AG10803 (cell line): ENCODE measurements at regions not wholly inside any gene's neighbourhood (a gene's known extent, or its start where the extent isn't known, plus 50 kb on each side); places are given as distances from the start of the nearest gene placed in this dataset.

ENCODE experiments used
- DNase-seq: peaks from one replicate; pipeline ENCODE4 v3.0.0; 2010; ENCODE audit warnings: low read depth
- H3K4me3 ChIP-seq: 2 replicates; pipeline ENCODE4 v1.5.1; 2011; ENCODE audit warnings: mild to moderate bottlenecking, low read length, control low read depth
- CTCF ChIP-seq: conservative IDR thresholded peaks from 2 replicates; pipeline ENCODE4 v1.5.1; 2011; ENCODE audit warnings: mild to moderate bottlenecking, low read length, control low read depth, inconsistent platforms

- peak; percentile 11 for DNase-seq
- H3K4me3 ChIP-seq = no peak overlapping the region
- TF ChIP-seq CTCF = no peak
Observed at GRCh38 chr9:22395687-22396141, 50.9 kb upstream of the DMRTA1 start.
